ENCODE measurements at regions not wholly inside any gene's neighbourhood (a gene's known extent, or its start where the extent isn't known, plus 50 kb on each side); places are given as distances from the start of the nearest gene placed in this dataset.

DNA sequence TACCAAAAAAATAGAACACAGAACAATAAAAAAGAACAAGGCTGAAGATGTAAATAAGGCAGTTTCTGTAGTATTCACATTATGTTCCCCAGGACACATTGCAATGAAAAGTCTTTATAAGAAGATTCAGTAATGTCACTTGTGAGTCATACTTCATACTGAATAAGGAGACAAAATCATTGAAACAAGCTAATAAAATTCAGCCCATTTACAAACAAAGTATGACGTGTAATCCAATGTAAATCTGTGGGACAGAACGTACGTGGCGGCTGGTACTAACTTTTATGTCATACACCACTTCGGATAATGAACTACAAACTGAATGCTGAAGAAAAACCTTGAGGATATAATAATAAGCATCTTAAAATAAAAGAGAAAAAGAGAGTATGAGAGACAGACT lies 512.8 kb upstream of the MIR17HG start:
- no peak for TF ChIP-seq POLR2A (IDR thresholded peaks at IDR 0.05)
- TF ChIP-seq CTCF (IDR thresholded peaks at IDR 0.05) = no peak
- TF ChIP-seq EP300 (IDR thresholded peaks at IDR 0.05) = no peak

Data from ovary (tissue), 3 donors.